Pancreas (tissue), 10 donors: ENCODE measurements at regions not wholly inside any gene's neighbourhood (a gene's known extent, or its start where the extent isn't known, plus 50 kb on each side); places are given as distances from the start of the nearest gene placed in this dataset.

ENCODE experiments used
- ATAC-seq, 4 donors: fragments of 200-7000 bp; cut with Tn5 transposase; one replicate each; pipeline versions ENCODE4 v1.8.0 to v1.9.1; 2020; ENCODE audit warnings: mild to moderate bottlenecking in 4 of 4, moderate library complexity in 4 of 4
- DNase-seq, 6 donors: peaks; one replicate each; pipeline ENCODE4 v3.0.0-alpha.2; 2020
- FAIRE-seq: peaks from 2 replicates; lab custom pipeline; 2012; peaks lifted over from hg19 to GRCh38; lab: Jason Lieb, UNC
- H3K27ac ChIP-seq, 4 donors: fragments of 200-600 bp; sonication (generic); 1 replicate in 3 of 4; 2 replicates in 1 of 4; pipeline versions ENCODE4 v1.5.0 to v1.8.0; 2020
- H3K27me3 ChIP-seq, 4 donors: fragments of 200-600 bp; one replicate each; pipeline ENCODE4 v1.8.0; 2021
- H3K36me3 ChIP-seq, 3 donors: fragments of 200-600 bp; sonication (generic) in 1 of 3; one replicate each; pipeline versions ENCODE4 v1.5.0 to v1.8.0; 2020 to 2021
- H3K4me1 ChIP-seq, 3 donors: fragments of 200-600 bp; one replicate each; pipeline ENCODE4 v1.8.0; 2021
- H3K4me3 ChIP-seq, 4 donors: fragments of 200-600 bp; sonication (generic) in 2 of 4; one replicate each; pipeline versions ENCODE4 v1.5.0 to v1.8.0; 2020 to 2021
- H3K9me3 ChIP-seq, 4 donors: fragments of 200-600 bp; one replicate each; pipeline ENCODE4 v1.8.0; 2021
- WGBS, 2 donors: extraction: QIAGEN DNeasy Blood & Tissue Kit; methylation state at CpG; one replicate each; pipeline ENCODE4 v1.1.7; 2013; 5-methylcytosine and 5-hydroxymethylcytosine counted together
- intact Hi-C, 3 donors: fragments of 100-400 bp; cut with DNase I; formaldehyde crosslinking; loops; one replicate each; pipeline versions ENCODE4 v1.11.1 to v1.14.2; 2022
- TF ChIP-seq, protein P1 (sequence below), 4 donors: fragments of 200-600 bp; sonication (generic) in 3 of 4; IDR thresholded peaks; one replicate each; pipeline versions ENCODE4 v1.5.0 to v1.8.0; 2021; ENCODE audit warnings: antibody characterized with exemption in 4 of 4
- donor health status: healthy with polysubstance abuse.
- donor health status: DM: no; HTN: no; CAD: no; lungs with moderate emphysema.
- donor health status: DM: no; HTN: no; CAD: no.
- donor health status: control.
- donor health status: control.
- donor health status: Bipolar disorder and iron deficiency.
- donor health status: DM: yes; HTN: yes; CAD: no.
- donor health status: DM: no; HTN: no; CAD: no.
- donor health status: DM: no; HTN: no; CAD: no.
- donor health status: DM: yes; HTN: yes; CAD: no.

GRCh38 chr9:110081395-110081794, 126.6 kb downstream of the C9orf152 start:
- Histone ChIP-seq H3K36me3 (no peaks in the 10 kb centered on the region), H3K27me3 (no peaks in the 10 kb centered on the region), H3K9me3 (no peaks in the 10 kb centered on the region), H3K27ac (no peak overlapping the region), H3K4me1 (no peaks in the 10 kb centered on the region), H3K4me3 (no peak overlapping the region)
- TF ChIP-seq, protein P1, sequence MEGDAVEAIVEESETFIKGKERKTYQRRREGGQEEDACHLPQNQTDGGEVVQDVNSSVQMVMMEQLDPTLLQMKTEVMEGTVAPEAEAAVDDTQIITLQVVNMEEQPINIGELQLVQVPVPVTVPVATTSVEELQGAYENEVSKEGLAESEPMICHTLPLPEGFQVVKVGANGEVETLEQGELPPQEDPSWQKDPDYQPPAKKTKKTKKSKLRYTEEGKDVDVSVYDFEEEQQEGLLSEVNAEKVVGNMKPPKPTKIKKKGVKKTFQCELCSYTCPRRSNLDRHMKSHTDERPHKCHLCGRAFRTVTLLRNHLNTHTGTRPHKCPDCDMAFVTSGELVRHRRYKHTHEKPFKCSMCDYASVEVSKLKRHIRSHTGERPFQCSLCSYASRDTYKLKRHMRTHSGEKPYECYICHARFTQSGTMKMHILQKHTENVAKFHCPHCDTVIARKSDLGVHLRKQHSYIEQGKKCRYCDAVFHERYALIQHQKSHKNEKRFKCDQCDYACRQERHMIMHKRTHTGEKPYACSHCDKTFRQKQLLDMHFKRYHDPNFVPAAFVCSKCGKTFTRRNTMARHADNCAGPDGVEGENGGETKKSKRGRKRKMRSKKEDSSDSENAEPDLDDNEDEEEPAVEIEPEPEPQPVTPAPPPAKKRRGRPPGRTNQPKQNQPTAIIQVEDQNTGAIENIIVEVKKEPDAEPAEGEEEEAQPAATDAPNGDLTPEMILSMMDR (IDR thresholded peaks at IDR 0.05): no peak
- ATAC-seq: no peak
- WGBS, 2 donors: 67 to 71% methylated on average over 3 of the region's 3 CpGs
- intact Hi-C loops: no loop called here
- no peak for FAIRE-seq
- DNase-seq: no peak

- Histone ChIP-seq H3K4me3 (no peak overlapping the region), H3K36me3 (no peaks in the 10 kb centered on the region), H3K27ac (no peak overlapping the region), H3K27me3 (no peaks in the 10 kb centered on the region), H3K4me1 (no peaks in the 10 kb centered on the region), H3K9me3 (no peaks in the 10 kb centered on the region)
- ATAC-seq (no peak), DNase-seq (no peak), FAIRE-seq (no peak)
- WGBS, 2 donors: 93% methylated on average over 3 of the region's 3 CpGs
- TF ChIP-seq, protein P1 (IDR thresholded peaks at IDR 0.05): no peak
- intact Hi-C loops: no loop called here
Observed at GRCh38 chr9:110083866-110084265, 124.1 kb downstream of the C9orf152 start.

DNA sequence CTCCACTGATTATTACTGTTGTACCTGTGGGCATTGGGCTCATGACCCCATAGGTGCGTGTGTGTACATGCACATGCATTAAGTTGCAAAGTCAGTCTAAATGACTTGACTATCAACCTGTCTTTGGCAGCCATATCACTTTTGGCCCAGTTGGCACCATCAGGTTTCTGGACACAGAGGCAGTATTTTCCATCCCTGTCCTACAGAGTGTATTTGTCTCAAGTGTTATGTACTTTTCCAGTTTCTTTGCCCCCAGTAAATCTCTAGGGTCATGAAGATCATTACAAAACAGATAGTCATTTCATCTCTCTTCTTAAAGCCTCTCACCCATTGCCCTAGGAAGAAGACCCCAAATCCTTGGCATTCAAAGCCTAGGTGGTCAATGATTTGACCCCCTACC, 121.4 kb downstream of the C9orf152 start:
- DNase-seq (no peak), ATAC-seq (no peak), FAIRE-seq (no peak)
- no peak overlapping the region for H3K27ac ChIP-seq
- H3K36me3 ChIP-seq: no peaks in the 10 kb centered on the region
- H3K27me3 ChIP-seq: no peaks in the 10 kb centered on the region
- TF ChIP-seq, protein P1 (IDR thresholded peaks at IDR 0.05): no peak
- H3K4me3 ChIP-seq: no peak overlapping the region
- WGBS, 2 donors: 85 to 100% methylated on average over 1 of the region's 1 CpG
- intact Hi-C loops: no loop called here
- H3K4me1 ChIP-seq: peaks cover 0 to 7% (median 6%) of the 10 kb centered on the region in 3 donors
- no peaks in the 10 kb centered on the region for H3K9me3 ChIP-seq

DNA sequence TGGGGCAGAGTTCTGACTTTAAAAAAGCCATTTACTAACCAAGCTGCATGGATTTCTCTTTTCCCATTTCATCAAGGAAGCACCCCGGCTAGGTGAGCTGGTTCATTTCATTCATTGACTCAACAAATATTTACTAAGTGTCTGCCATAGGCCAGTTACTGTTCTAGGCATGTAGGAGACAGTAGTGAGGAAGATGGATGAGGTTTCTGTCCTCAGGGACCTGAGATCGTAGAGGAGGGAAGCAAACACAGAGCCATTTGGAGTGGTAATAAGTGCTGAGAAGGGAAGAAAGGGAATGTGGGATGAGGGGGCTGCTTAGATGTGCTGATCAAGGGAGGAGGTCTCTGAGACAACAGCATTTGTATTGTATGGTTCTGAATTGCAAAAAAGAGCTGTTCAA, 120.4 kb downstream of the C9orf152 start:
- no peak for DNase-seq
- H3K27me3 ChIP-seq: no peaks in the 10 kb centered on the region
- no peaks in the 10 kb centered on the region for H3K36me3 ChIP-seq
- no peak overlapping the region for H3K27ac ChIP-seq
- no peaks in the 10 kb centered on the region for H3K9me3 ChIP-seq
- intact Hi-C loops: no loop called here
- H3K4me3 ChIP-seq: no peak overlapping the region
- H3K4me1 ChIP-seq: peaks cover 0 to 7% (median 6%) of the 10 kb centered on the region in 3 donors
- FAIRE-seq: no peak
- 44 to 64% methylated on average over 2 of the region's 2 CpGs for WGBS, 2 donors
- TF ChIP-seq, protein P1 (IDR thresholded peaks at IDR 0.05): no peak
- peak in 2 of 4 donors; percentile 49 to 52 for ATAC-seq

GRCh38 chr9:110088099-110088498, 119.9 kb downstream of the C9orf152 start:
- TF ChIP-seq, protein P1 (IDR thresholded peaks at IDR 0.05): no peak
- peaks cover 0 to 7% (median 6%) of the 10 kb centered on the region in 3 donors for H3K4me1 ChIP-seq
- no peak overlapping the region for H3K27ac ChIP-seq
- ATAC-seq (no peak), DNase-seq (no peak), FAIRE-seq (no peak)
- intact Hi-C loops: no loop called here
- H3K27me3 ChIP-seq: no peaks in the 10 kb centered on the region
- H3K4me3 ChIP-seq: no peak overlapping the region
- no peaks in the 10 kb centered on the region for H3K36me3 ChIP-seq
- H3K9me3 ChIP-seq: no peaks in the 10 kb centered on the region
